CD8-positive, alpha-beta memory T cell (primary cell): ENCODE measurements at regions not wholly inside any gene's neighbourhood (a gene's known extent, or its start where the extent isn't known, plus 50 kb on each side); places are given as distances from the start of the nearest gene placed in this dataset.

Experiments
- CTCF ChIA-PET: fragments of 350-600 bp; sonication (Branson Sonifier 250); formaldehyde crosslinking; loops from one replicate; lab custom pipeline; 2021; ENCODE audit warnings: antibody characterized with exemption; lab: Charles Lee
- POLR2A ChIA-PET: fragments of 350-600 bp; sonication (Branson Sonifier 250); formaldehyde crosslinking; loops from one replicate; lab custom pipeline; 2021; ENCODE audit warnings: antibody characterized with exemption; lab: Charles Lee
- DNase-seq, 5 donors: peaks; one replicate each; pipeline versions ENCODE4 v3.0.0 to v3.0.0-alpha.2; 2020 to 2022; ENCODE audit warnings: mixed read lengths in 1 of 5
- H3K27ac ChIP-seq: one replicate; pipeline ENCODE4 v1.7.0; 2013; ENCODE audit warnings: low read depth, mild to moderate bottlenecking, low read length, moderate library complexity
- H3K27me3 ChIP-seq: 2 replicates; pipeline ENCODE4 v1.7.0; 2013; ENCODE audit warnings: low read length, mild to moderate bottlenecking; ENCODE audit not compliant: insufficient read depth, poor library complexity, severe bottlenecking
- H3K36me3 ChIP-seq: 2 replicates; pipeline ENCODE4 v1.7.0; 2013; ENCODE audit warnings: mild to moderate bottlenecking, low read length, moderate library complexity; ENCODE audit not compliant: insufficient read depth
- H3K4me1 ChIP-seq: 2 replicates; pipeline ENCODE4 v1.7.0; 2013; ENCODE audit warnings: mild to moderate bottlenecking, low read length, moderate library complexity; ENCODE audit not compliant: insufficient read depth
- H3K4me3 ChIP-seq: 2 replicates; pipeline ENCODE4 v1.7.0; 2013; ENCODE audit warnings: mild to moderate bottlenecking, low read length
- H3K9me3 ChIP-seq: 2 replicates; pipeline ENCODE4 v1.7.0; 2013; ENCODE audit warnings: mild to moderate bottlenecking, low read length
- H3K27ac Mint-ChIP-seq, 8 donors: one replicate each; pipeline ENCODE4 v1.8.0; 2020 to 2021; ENCODE audit warnings: mixed read lengths in 8 of 8, mild to moderate bottlenecking in 6 of 8, inconsistent platforms in 3 of 8, moderate library complexity in 3 of 8
- H3K27me3 Mint-ChIP-seq, 2 donors: one replicate each; pipeline ENCODE4 v1.8.0; 2020 to 2021; ENCODE audit warnings: mixed read lengths in 2 of 2, mild to moderate bottlenecking in 1 of 2, moderate library complexity in 1 of 2
- H3K36me3 Mint-ChIP-seq, 3 donors: one replicate each; pipeline ENCODE4 v1.8.0; 2020 to 2021; ENCODE audit warnings: mixed read lengths in 3 of 3, inconsistent platforms in 1 of 3, mild to moderate bottlenecking in 1 of 3
- H3K4me1 Mint-ChIP-seq, 3 donors: one replicate each; pipeline ENCODE4 v1.8.0; 2020 to 2021; ENCODE audit warnings: mixed read lengths in 3 of 3, inconsistent platforms in 1 of 3, mild to moderate bottlenecking in 1 of 3
- H3K4me3 Mint-ChIP-seq, 7 donors: one replicate each; pipeline ENCODE4 v1.8.0; 2020 to 2021; ENCODE audit warnings: mixed read lengths in 7 of 7, mild to moderate bottlenecking in 6 of 7, moderate library complexity in 4 of 7, inconsistent platforms in 2 of 7
- H3K9me3 Mint-ChIP-seq, 5 donors: one replicate each; pipeline ENCODE4 v1.8.0; 2020 to 2022; ENCODE audit warnings: mixed read lengths in 5 of 5, mild to moderate bottlenecking in 3 of 5, moderate library complexity in 2 of 5, inconsistent platforms in 1 of 5

DNA sequence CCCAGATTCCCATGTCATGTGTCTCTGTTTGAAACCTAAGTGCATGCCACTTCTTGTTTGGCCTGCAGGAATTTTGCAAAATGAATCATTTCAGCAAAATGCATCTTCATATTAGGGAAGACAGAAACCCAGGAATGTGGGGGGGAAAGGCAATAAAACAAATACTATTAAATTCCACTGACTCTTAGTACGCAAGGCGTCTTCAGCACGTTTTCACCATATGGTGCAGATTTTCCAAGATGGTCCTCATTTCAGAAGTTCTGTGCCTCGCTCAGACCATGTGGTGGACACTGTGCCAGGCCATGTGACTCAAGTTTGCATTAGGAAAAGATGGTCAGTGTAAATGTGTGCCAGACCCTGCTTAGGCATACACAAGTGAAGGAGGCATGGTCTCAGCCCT lies 184.0 kb downstream of the ACTL7B start:
- CTCF ChIA-PET: no interaction called here
- POLR2A ChIA-PET: no interaction called here
- H3K27me3 ChIP-seq: no peaks in the 10 kb centered on the region
- peaks cover 0 to 4% (median 2%) of the 10 kb centered on the region in 5 donors for H3K9me3 Mint-ChIP-seq
- no peaks in the 10 kb centered on the region for H3K27me3 Mint-ChIP-seq
- H3K27ac Mint-ChIP-seq: no peak overlapping the region
- H3K4me3 Mint-ChIP-seq: no peak overlapping the region
- H3K4me1 ChIP-seq: no peaks in the 10 kb centered on the region
- no peaks in the 10 kb centered on the region for H3K9me3 ChIP-seq
- H3K36me3 Mint-ChIP-seq: no peaks in the 10 kb centered on the region
- H3K36me3 ChIP-seq: no peaks in the 10 kb centered on the region
- no peak overlapping the region for H3K27ac ChIP-seq
- no peak overlapping the region for H3K4me3 ChIP-seq
- no peak for DNase-seq
- no peaks in the 10 kb centered on the region for H3K4me1 Mint-ChIP-seq

GRCh38 chr9:108671176-108671575 lies 184.6 kb downstream of the ACTL7B start:
- peaks cover 0 to 4% (median 2%) of the 10 kb centered on the region in 5 donors for H3K9me3 Mint-ChIP-seq
- no peaks in the 10 kb centered on the region for H3K36me3 Mint-ChIP-seq
- Histone ChIP-seq H3K27me3 (no peaks in the 10 kb centered on the region), H3K36me3 (no peaks in the 10 kb centered on the region), H3K27ac (no peak overlapping the region), H3K9me3 (no peaks in the 10 kb centered on the region), H3K4me3 (no peak overlapping the region), H3K4me1 (no peaks in the 10 kb centered on the region)
- no peaks in the 10 kb centered on the region for H3K27me3 Mint-ChIP-seq
- no peak overlapping the region for H3K4me3 Mint-ChIP-seq
- DNase-seq: no peak
- no peak overlapping the region for H3K27ac Mint-ChIP-seq
- H3K4me1 Mint-ChIP-seq: no peaks in the 10 kb centered on the region
- ChIA-PET POLR2A (no interaction called here), CTCF (no interaction called here)

GRCh38 chr9:108668938-108669335 lies 186.8 kb downstream of the ACTL7B start:
- Mint-ChIP-seq H3K4me3 (no peak overlapping the region), H3K27me3 (no peaks in the 10 kb centered on the region), H3K36me3 (no peaks in the 10 kb centered on the region), H3K9me3 (peaks cover 0 to 4% (median 2%) of the 10 kb centered on the region in 5 donors), H3K27ac (no peak overlapping the region), H3K4me1 (no peaks in the 10 kb centered on the region)
- H3K27ac ChIP-seq: no peak overlapping the region
- ChIA-PET POLR2A (no interaction called here), CTCF (no interaction called here)
- H3K36me3 ChIP-seq: no peaks in the 10 kb centered on the region
- no peaks in the 10 kb centered on the region for H3K9me3 ChIP-seq
- DNase-seq: no peak
- no peaks in the 10 kb centered on the region for H3K4me1 ChIP-seq
- no peak overlapping the region for H3K4me3 ChIP-seq
- no peaks in the 10 kb centered on the region for H3K27me3 ChIP-seq

DNA sequence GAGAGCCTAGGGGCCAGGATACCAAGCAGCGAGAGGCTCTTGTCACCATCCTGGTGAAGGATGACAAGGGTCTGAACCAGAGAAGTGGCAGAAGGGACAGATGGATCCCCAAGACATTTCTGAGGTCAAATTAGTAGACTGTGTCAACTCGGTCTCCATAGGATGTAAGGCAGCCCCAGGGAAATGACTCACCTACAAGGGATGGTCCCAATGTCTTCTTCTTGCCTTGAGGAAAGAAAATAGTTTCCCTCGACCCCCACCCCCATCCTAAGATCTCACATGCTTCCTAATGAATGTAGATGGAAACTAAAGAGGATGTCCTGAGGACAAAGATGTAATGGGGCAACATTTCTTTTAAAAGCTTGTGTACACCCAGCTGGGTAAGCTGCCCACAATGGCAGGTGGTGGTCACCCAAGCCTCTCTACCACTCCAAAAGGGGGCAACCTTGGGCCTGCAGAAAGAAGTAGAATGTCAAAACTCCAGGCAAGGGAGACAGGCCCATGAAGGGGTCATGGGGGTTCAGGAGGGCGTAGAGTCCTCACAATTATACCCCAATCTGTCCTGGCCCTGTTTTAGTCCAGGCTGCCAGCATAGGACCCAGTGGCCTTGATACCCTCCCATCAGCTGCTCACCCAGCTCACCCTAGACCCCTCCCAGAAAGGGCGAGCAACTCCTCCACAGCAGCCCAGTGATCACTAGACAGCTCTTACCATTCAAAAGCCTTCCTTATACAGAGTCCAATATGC lies 187.4 kb downstream of the ACTL7B start:
- no peak overlapping the region for H3K4me3 ChIP-seq
- POLR2A ChIA-PET: no interaction called here
- H3K36me3 Mint-ChIP-seq: no peaks in the 10 kb centered on the region
- H3K9me3 ChIP-seq: no peaks in the 10 kb centered on the region
- no peaks in the 10 kb centered on the region for H3K27me3 ChIP-seq
- CTCF ChIA-PET: no interaction called here
- H3K36me3 ChIP-seq: no peaks in the 10 kb centered on the region
- no peak overlapping the region for H3K27ac Mint-ChIP-seq
- H3K27me3 Mint-ChIP-seq: no peaks in the 10 kb centered on the region
- no peaks in the 10 kb centered on the region for H3K4me1 Mint-ChIP-seq
- no peak for DNase-seq
- H3K4me3 Mint-ChIP-seq: no peak overlapping the region
- H3K9me3 Mint-ChIP-seq: peaks cover 0 to 3% (median 2%) of the 10 kb centered on the region in 5 donors
- no peak overlapping the region for H3K27ac ChIP-seq
- H3K4me1 ChIP-seq: no peaks in the 10 kb centered on the region

- no peaks in the 10 kb centered on the region for H3K27me3 ChIP-seq
- POLR2A ChIA-PET: no interaction called here
- peaks cover 0 to 7% (median 2%) of the 10 kb centered on the region in 5 donors for H3K9me3 Mint-ChIP-seq
- no peaks in the 10 kb centered on the region for H3K4me1 Mint-ChIP-seq
- no peak overlapping the region for H3K4me3 Mint-ChIP-seq
- CTCF ChIA-PET: no interaction called here
- no peaks in the 10 kb centered on the region for H3K27me3 Mint-ChIP-seq
- H3K36me3 Mint-ChIP-seq: no peaks in the 10 kb centered on the region
- H3K27ac Mint-ChIP-seq: no peak overlapping the region
- no peaks in the 10 kb centered on the region for H3K4me1 ChIP-seq
- no peak overlapping the region for H3K27ac ChIP-seq
- H3K4me3 ChIP-seq: no peak overlapping the region
- DNase-seq: no peak
- H3K9me3 ChIP-seq: no peaks in the 10 kb centered on the region
- H3K36me3 ChIP-seq: no peaks in the 10 kb centered on the region
These were observed 189.5 kb downstream of the ACTL7B start for GRCh38 chr9:108666240-108666784.

DNA sequence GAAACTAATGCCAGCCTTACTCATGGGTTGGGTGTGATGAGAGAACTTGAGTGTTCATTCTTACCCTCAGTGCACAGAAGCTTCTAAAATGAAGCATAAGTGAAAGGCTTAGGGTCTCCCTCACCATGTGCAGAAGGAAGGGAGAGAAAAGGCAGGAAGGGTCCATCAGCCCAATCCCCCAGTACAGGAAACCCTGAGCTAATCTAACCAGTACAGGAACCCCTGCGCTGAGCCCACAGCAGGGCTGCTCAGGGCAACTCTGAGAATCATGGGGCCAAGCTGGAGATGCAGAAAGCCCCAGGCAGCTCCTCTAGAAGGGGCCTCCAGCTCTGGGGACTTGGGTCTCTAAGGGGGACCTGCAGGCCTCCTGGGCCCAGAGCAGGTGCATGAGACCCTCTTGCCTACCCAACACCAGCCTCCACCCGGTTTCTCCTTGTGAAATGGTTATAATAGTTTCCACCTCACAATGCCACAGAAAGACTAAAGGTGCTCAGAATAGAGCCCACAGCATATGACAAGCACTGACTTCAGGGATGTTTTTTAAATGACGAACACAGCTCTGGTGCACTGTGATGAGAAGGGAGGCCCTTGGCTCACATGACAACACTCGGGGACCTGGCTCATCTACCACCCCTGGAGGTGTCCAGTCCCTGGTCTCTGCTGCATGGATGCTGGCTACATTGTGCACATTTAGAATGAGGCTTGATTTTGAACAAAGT lies 190.1 kb downstream of the ACTL7B start:
- Mint-ChIP-seq H3K27me3 (no peaks in the 10 kb centered on the region), H3K36me3 (no peaks in the 10 kb centered on the region), H3K4me1 (no peaks in the 10 kb centered on the region), H3K9me3 (peaks cover 0 to 12% (median 5%) of the 10 kb centered on the region in 5 donors), H3K4me3 (no peak overlapping the region), H3K27ac (no peak overlapping the region)
- POLR2A ChIA-PET: no interaction called here
- Histone ChIP-seq H3K4me3 (no peak overlapping the region), H3K27me3 (no peaks in the 10 kb centered on the region), H3K4me1 (no peaks in the 10 kb centered on the region), H3K9me3 (no peaks in the 10 kb centered on the region), H3K27ac (no peak overlapping the region), H3K36me3 (no peaks in the 10 kb centered on the region)
- CTCF ChIA-PET: no interaction called here
- DNase-seq: no peak

DNA sequence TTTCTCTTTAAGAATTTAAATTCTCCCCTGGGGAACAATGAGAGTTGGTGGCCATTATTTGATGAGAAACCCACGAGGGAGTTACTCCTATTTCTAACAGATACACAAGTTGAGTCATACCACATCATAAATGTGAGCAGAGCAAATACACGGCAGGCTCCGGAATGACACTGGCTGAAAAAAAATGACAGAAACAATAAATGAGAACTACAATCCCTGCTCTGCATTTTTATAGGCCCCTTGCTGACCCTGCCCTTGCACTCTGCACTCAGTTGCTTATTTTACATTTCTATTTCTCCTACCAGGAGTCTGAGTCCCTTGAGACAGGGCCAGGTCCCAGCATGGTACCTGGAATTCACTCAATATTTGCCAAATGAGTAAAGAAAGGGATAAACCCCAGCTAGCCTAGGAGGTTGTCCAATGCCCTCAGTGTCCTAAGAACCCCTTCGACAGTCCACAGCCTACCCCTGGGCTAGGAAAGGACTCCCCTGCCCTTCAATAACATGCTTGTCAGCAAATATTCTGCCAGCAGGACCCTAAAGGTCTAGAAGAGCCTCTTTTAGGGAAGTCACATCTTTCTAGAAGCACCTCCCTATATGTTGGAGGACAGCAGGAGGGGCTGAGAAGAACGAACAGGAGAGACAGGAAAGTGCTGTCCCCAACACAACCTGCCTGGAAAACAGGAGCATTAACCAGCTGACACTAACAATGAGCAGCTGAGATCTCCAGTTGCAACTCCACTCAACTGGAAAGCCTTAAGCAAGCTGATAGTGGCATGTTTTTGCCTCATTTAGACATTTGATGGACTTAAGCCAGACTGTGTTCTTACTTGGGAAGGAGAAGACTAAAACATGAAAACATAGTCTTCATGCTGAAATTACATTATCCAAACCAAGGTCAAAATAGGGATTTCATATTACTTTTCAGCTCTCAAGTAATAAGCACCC lies 191.2 kb downstream of the ACTL7B start:
- Histone ChIP-seq H3K4me1 (no peaks in the 10 kb centered on the region), H3K27me3 (no peaks in the 10 kb centered on the region), H3K4me3 (no peak overlapping the region), H3K9me3 (no peaks in the 10 kb centered on the region), H3K27ac (no peak overlapping the region), H3K36me3 (no peaks in the 10 kb centered on the region)
- no peaks in the 10 kb centered on the region for H3K27me3 Mint-ChIP-seq
- POLR2A ChIA-PET: no interaction called here
- no peak overlapping the region for H3K4me3 Mint-ChIP-seq
- DNase-seq: no peak
- H3K9me3 Mint-ChIP-seq: peaks cover 0 to 21% (median 7%) of the 10 kb centered on the region in 5 donors
- CTCF ChIA-PET: no interaction called here
- no peaks in the 10 kb centered on the region for H3K4me1 Mint-ChIP-seq
- H3K27ac Mint-ChIP-seq: no peak overlapping the region
- no peaks in the 10 kb centered on the region for H3K36me3 Mint-ChIP-seq
